Small intestine (tissue), 7 donors: ENCODE measurements at regions not wholly inside any gene's neighbourhood (a gene's known extent, or its start where the extent isn't known, plus 50 kb on each side); places are given as distances from the start of the nearest gene placed in this dataset.
"Not testable (repeated sequence)": the region's sequence is repeated elsewhere in the genome, so short reads cannot be mapped to it uniquely, and the experiment has no call there.

Experiments used
- DNase-seq, 2 donors: peaks; one replicate each; pipeline versions ENCODE4 v3.0.0 to v3.0.0-alpha.2; 2013
- FAIRE-seq: peaks from 2 replicates; lab custom pipeline; 2012; peaks lifted over from hg19 to GRCh38; lab: Jason Lieb, UNC
- H3K27ac ChIP-seq, 3 donors: one replicate each; pipeline ENCODE4 v1.5.1; 2013; ENCODE audit warnings: low read length in 2 of 3, mild to moderate bottlenecking in 2 of 3, control low read depth in 1 of 3, inconsistent platforms in 1 of 3, low read depth in 1 of 3, moderate library complexity in 1 of 3
- H3K27me3 ChIP-seq, 3 donors: one replicate each; pipeline ENCODE4 v1.6.1; 2013; ENCODE audit warnings: low read length in 3 of 3, inconsistent platforms in 1 of 3; ENCODE audit not compliant: control insufficient read depth in 3 of 3, insufficient read depth in 3 of 3
- H3K36me3 ChIP-seq, 3 donors: one replicate each; pipeline ENCODE4 v1.6.1; 2013; ENCODE audit warnings: low read length in 3 of 3, inconsistent platforms in 1 of 3, low read depth in 1 of 3, mild to moderate bottlenecking in 1 of 3, moderate library complexity in 1 of 3; ENCODE audit not compliant: control insufficient read depth in 3 of 3, insufficient read depth in 2 of 3
- H3K4me1 ChIP-seq, 3 donors: one replicate each; pipeline ENCODE4 v1.6.1; 2013; ENCODE audit warnings: low read length in 2 of 3, inconsistent platforms in 1 of 3, low read depth in 1 of 3, mild to moderate bottlenecking in 1 of 3, moderate library complexity in 1 of 3; ENCODE audit not compliant: control insufficient read depth in 3 of 3, insufficient read depth in 2 of 3
- H3K4me3 ChIP-seq, 3 donors: one replicate each; pipeline ENCODE4 v1.5.1; 2013; ENCODE audit warnings: low read length in 3 of 3, control low read depth in 1 of 3, inconsistent platforms in 1 of 3, low read depth in 1 of 3, mild to moderate bottlenecking in 1 of 3, moderate library complexity in 1 of 3
- H3K9me3 ChIP-seq, 2 donors: one replicate each; pipeline ENCODE4 v1.6.1; 2013; ENCODE audit warnings: low read depth in 1 of 2, low read length in 1 of 2; ENCODE audit not compliant: control insufficient read depth in 2 of 2, insufficient read depth in 1 of 2
- WGBS, 3 donors: extraction: QIAGEN DNeasy Blood & Tissue Kit; methylation state at CpG; one replicate each; pipeline ENCODE4 v1.1.7; 2013; 5-methylcytosine and 5-hydroxymethylcytosine counted together
- donor health status: healthy with polysubstance abuse.
- donor health status: control.
- donor health status: control.
- donor health status: Bipolar disorder and iron deficiency.
- donor health status: healthy.

GRCh38 chr5:136467632-136468031 lies 102.3 kb upstream of the TRPC7 start:
- no peaks in the 10 kb centered on the region for H3K9me3 ChIP-seq

GRCh38 chr5:136466041-136466415 lies 100.7 kb upstream of the TRPC7 start:
- no peaks in the 10 kb centered on the region for H3K36me3 ChIP-seq
- WGBS, 3 donors, result 64 to 74% (median 74%) methylated on average over 3 of the region's 3 CpGs
- H3K9me3 ChIP-seq, result no peaks in the 10 kb centered on the region
- FAIRE-seq (no peak), DNase-seq (no peak)
- H3K4me1 ChIP-seq, result no peaks in the 10 kb centered on the region
- H3K27me3 ChIP-seq, result no peaks in the 10 kb centered on the region
- H3K4me3 ChIP-seq, result no peak overlapping the region
- no peak overlapping the region for H3K27ac ChIP-seq

More at GRCh38 chr5:136467632-136468031, 102.3 kb upstream of the TRPC7 start:
- Histone ChIP-seq H3K27me3 (no peaks in the 10 kb centered on the region), H3K4me3 (no peak overlapping the region), H3K27ac (no peak overlapping the region), H3K36me3 (no peaks in the 10 kb centered on the region), H3K4me1 (no peaks in the 10 kb centered on the region)
- FAIRE-seq, result no peak
- no peak for DNase-seq
- 21 to 60% (median 27%) methylated on average over 1 of the region's 1 CpG for WGBS, 3 donors

DNA sequence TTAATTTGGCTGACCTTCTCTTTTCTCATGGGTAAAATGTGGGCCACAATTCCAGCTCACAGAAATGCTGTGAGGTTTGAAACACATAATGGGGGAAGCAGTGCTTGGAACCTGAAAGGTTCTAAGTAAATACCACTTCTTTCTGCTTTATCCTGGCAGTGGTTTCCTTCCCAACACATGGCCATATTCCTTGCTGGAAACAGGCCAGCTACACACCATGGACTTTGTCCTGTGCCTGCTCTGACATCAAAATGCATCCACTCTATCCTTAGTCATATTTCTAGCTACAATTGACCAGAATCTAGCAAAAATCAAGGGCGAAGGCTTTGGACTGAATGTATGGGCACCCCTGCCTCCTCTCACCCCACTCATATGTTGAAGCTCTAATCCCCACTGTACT lies 93.1 kb upstream of the TRPC7 start:
- Histone ChIP-seq H3K36me3 (no peaks in the 10 kb centered on the region), H3K27ac (no peak overlapping the region), H3K4me3 (no peak overlapping the region), H3K4me1 (no peaks in the 10 kb centered on the region), H3K9me3 (no peaks in the 10 kb centered on the region), H3K27me3 (no peaks in the 10 kb centered on the region)
- no peak for FAIRE-seq
- DNase-seq, result peak; percentile 2 to 15
- 83 to 93% (median 89%) methylated on average over 1 of the region's 1 CpG for WGBS, 3 donors

GRCh38 chr5:136457390-136458013 lies 92.2 kb upstream of the TRPC7 start:
- FAIRE-seq (no peak), DNase-seq (no peak)
- Histone ChIP-seq H3K36me3 (no peaks in the 10 kb centered on the region), H3K27ac (no peak overlapping the region), H3K9me3 (no peaks in the 10 kb centered on the region), H3K4me1 (no peaks in the 10 kb centered on the region), H3K4me3 (no peak overlapping the region), H3K27me3 (no peaks in the 10 kb centered on the region)
- 39 to 64% (median 55%) methylated on average over 2 of the region's 2 CpGs for WGBS, 3 donors

- no peaks in the 10 kb centered on the region for H3K36me3 ChIP-seq
- no peaks in the 10 kb centered on the region for H3K9me3 ChIP-seq
- H3K27ac ChIP-seq, result no peak overlapping the region
- FAIRE-seq, result no peak
- no peaks in the 10 kb centered on the region for H3K4me1 ChIP-seq
- 46 to 64% (median 62%) methylated on average over 1 of the region's 1 CpG for WGBS, 3 donors
- no peak for DNase-seq
- no peaks in the 10 kb centered on the region for H3K27me3 ChIP-seq
- H3K4me3 ChIP-seq, result no peak overlapping the region
Observed at GRCh38 chr5:136455409-136455808, 90.1 kb upstream of the TRPC7 start.

- DNase-seq, result no peak
- no peak overlapping the region for H3K4me3 ChIP-seq
Observed at GRCh38 chr5:136453986-136454758, 88.8 kb upstream of the TRPC7 start.

GRCh38 chr5:136453199-136453598 lies 87.9 kb upstream of the TRPC7 start:
- no peak for DNase-seq
- no peaks in the 10 kb centered on the region for H3K27me3 ChIP-seq
- H3K4me1 ChIP-seq, result no peaks in the 10 kb centered on the region
- H3K4me3 ChIP-seq, result no peak overlapping the region
- H3K27ac ChIP-seq, result no peak overlapping the region
- FAIRE-seq, result no peak
- no peaks in the 10 kb centered on the region for H3K9me3 ChIP-seq
- H3K36me3 ChIP-seq, result no peaks in the 10 kb centered on the region

More at GRCh38 chr5:136453986-136454758, 88.8 kb upstream of the TRPC7 start:
- H3K36me3 ChIP-seq, result no peaks in the 10 kb centered on the region
- WGBS, 3 donors, result 56 to 66% (median 57%) methylated on average over 4 of the region's 4 CpGs
- H3K9me3 ChIP-seq, result no peaks in the 10 kb centered on the region
- H3K27ac ChIP-seq, result no peak overlapping the region
- FAIRE-seq, result no peak
- H3K4me1 ChIP-seq, result no peaks in the 10 kb centered on the region
- no peaks in the 10 kb centered on the region for H3K27me3 ChIP-seq

DNA sequence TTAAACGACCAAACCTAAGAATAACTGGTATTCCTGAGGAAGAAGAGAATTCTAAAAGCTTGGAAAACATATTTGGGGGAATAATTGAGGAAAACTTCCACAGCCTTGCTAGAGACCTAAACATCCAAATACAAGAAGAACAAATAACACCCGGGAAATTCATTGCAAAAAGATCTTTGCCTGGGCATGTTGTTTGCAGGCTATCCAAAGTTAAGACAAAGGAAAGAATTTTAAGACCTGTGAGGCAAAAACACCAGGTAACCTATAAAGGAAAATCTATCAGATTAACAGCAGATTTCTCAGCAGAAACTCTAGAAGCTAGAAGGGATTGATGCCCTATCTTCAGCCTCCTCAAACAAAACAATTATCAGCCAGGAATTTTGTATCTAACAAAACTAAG lies 82.2 kb upstream of the TRPC7 start:
- H3K4me1 ChIP-seq, H3K36me3 ChIP-seq, H3K27ac ChIP-seq, H3K27me3 ChIP-seq, DNase-seq, FAIRE-seq, H3K4me3 ChIP-seq, H3K9me3 ChIP-seq: not testable (repeated sequence)
- WGBS, 3 donors, result 40 to 56% (median 52%) methylated on average over 2 of the region's 2 CpGs
